SKM-1 (cell line): ENCODE measurements at regions not wholly inside any gene's neighbourhood (a gene's known extent, or its start where the extent isn't known, plus 50 kb on each side); places are given as distances from the start of the nearest gene placed in this dataset.

Experiments used
- DNase-seq: peaks from one replicate; lab custom pipeline; 2025; ENCODE audit not compliant: unreplicated experiment; lab: John Stamatoyannopoulos, UW

- DNase-seq = peak; percentile 3
These were observed 457.1 kb downstream of the TGIF2LY start for GRCh38 chrY:4035801-4036511.
